HepG2 (cell line): ENCODE measurements at regions not wholly inside any gene's neighbourhood (a gene's known extent, or its start where the extent isn't known, plus 50 kb on each side); places are given as distances from the start of the nearest gene placed in this dataset.

Source experiments
- ATAC-seq: fragments of 200-7000 bp; cut with Tn5 transposase; 3 replicates; pipeline ENCODE4 v1.9.1; 2020; ENCODE audit warnings: mild to moderate bottlenecking, moderate library complexity
- BruUV-seq: library from RNA; stranded (reverse); fragments of 400-500 nt; replicated peaks from 2 replicates; lab custom pipeline; 2021; lab: Mats Ljungman, UMichigan
- CTCF ChIA-PET: fragments of 300-600 bp; formaldehyde crosslinking; extraction: SDS; loops from one replicate; lab custom pipeline; 2021; ENCODE audit warnings: low total read pairs, inconsistent platforms, low intra/inter-chr PET ratio; lab: Yijun Ruan, JAX
- POLR2A ChIA-PET: fragments of 350-600 bp; sonication (Branson Sonifier 250); formaldehyde crosslinking; loops from one replicate; lab custom pipeline; 2020; ENCODE audit warnings: antibody characterized with exemption, inconsistent platforms; lab: Yijun Ruan, JAX
- DNase-seq: peaks from one replicate; pipeline ENCODE4 v3.0.0-alpha.2; 2015; ENCODE audit warnings: low spot score
- FAIRE-seq: peaks from 3 replicates; lab custom pipeline; 2011; peaks lifted over from hg19 to GRCh38; lab: Jason Lieb, UNC
- H2AFZ ChIP-seq: one replicate; pipeline ENCODE4 v1.6.1; 2011; ENCODE audit warnings: low read length, inconsistent platforms
- H3K27ac ChIP-seq: fragments of 300-600 bp; 3 replicates; pipeline ENCODE4 v1.8.0; 2011; ENCODE audit warnings: mixed run types, mild to moderate bottlenecking, mixed read lengths, low read length, inconsistent platforms; ENCODE audit not compliant: insufficient read depth; ENCODE audit errors: extremely low read length
- H3K27me3 ChIP-seq, 2 experiments: fragments of 200-600 bp in 1 of 2; 2 replicates in 1 of 2; 3 replicates in 1 of 2; pipeline versions ENCODE4 v1.6.0 to v1.8.0; 2011; ENCODE audit warnings: low read length in 2 of 2, mild to moderate bottlenecking in 2 of 2, moderate library complexity in 2 of 2, inconsistent platforms in 1 of 2; ENCODE audit not compliant: insufficient read depth in 2 of 2, control insufficient read depth in 1 of 2
- H3K36me3 ChIP-seq, 2 experiments: fragments of 200-600 bp in 1 of 2; replicated peaks in 1 of 2; 2 replicates in 1 of 2; 3 replicates in 1 of 2; pipeline versions ENCODE4 v1.5.1 to v1.8.0; 2011; ENCODE audit warnings: low read length in 2 of 2, inconsistent platforms in 1 of 2; ENCODE audit not compliant: insufficient read depth in 2 of 2, control insufficient read depth in 1 of 2
- H3K4me1 ChIP-seq: 2 replicates; pipeline ENCODE4 v1.5.1; 2012; ENCODE audit warnings: low read length, inconsistent platforms; ENCODE audit not compliant: insufficient read depth
- H3K4me2 ChIP-seq: 2 replicates; pipeline ENCODE4 v1.6.0; 2011; ENCODE audit warnings: low read depth, low read length, inconsistent platforms
- H3K4me3 ChIP-seq, 3 experiments: fragments of 200-600 bp in 1 of 3; sonication (generic), shearing (Covaris generic) in 1 of 3; replicated peaks in 1 of 3; 2 replicates each; pipeline ENCODE4 v1.5.1; 2011 to 2016; ENCODE audit warnings: low read length in 3 of 3, inconsistent platforms in 2 of 3, low read depth in 2 of 3, mild to moderate bottlenecking in 2 of 3, control low read depth in 1 of 3, mixed read lengths in 1 of 3; ENCODE audit not compliant: insufficient read depth in 1 of 3
- H3K79me2 ChIP-seq: one replicate; pipeline ENCODE4 v1.6.1; 2011; ENCODE audit warnings: low read length, inconsistent platforms; ENCODE audit not compliant: insufficient read depth
- H3K9ac ChIP-seq: 2 replicates; pipeline ENCODE4 v1.6.0; 2011; ENCODE audit warnings: mild to moderate bottlenecking, low read depth, low read length, inconsistent platforms; ENCODE audit not compliant: insufficient read depth
- H3K9me3 ChIP-seq: 2 replicates; pipeline ENCODE4 v1.5.1; 2012; ENCODE audit warnings: mild to moderate bottlenecking, low read length
- H4K20me1 ChIP-seq: 2 replicates; pipeline ENCODE4 v1.6.0; 2011; ENCODE audit warnings: inconsistent platforms, mild to moderate bottlenecking, low read length, moderate library complexity; ENCODE audit not compliant: insufficient read depth
- ATF6 ChIP-seq: sonication (generic); formaldehyde crosslinking; conservative IDR thresholded peaks from 2 replicates; pipeline ENCODE4 v1.4.0; 2020; ENCODE audit warnings: missing genetic modification reagents
- MTF2 ChIP-seq: sonication (generic); formaldehyde crosslinking; IDR thresholded peaks from 2 replicates; pipeline ENCODE4 v1.5.0; 2020; ENCODE audit warnings: missing genetic modification reagents, borderline replicate concordance
- NRL ChIP-seq: sonication (generic); formaldehyde crosslinking; IDR thresholded peaks from 2 replicates; pipeline ENCODE4 v1.5.0; 2020; ENCODE audit warnings: missing genetic modification reagents, mild to moderate bottlenecking, moderate library complexity, borderline replicate concordance
- SMAD1 ChIP-seq: sonication (generic); formaldehyde crosslinking; IDR thresholded peaks from 2 replicates; pipeline ENCODE4 v1.4.0; 2020; ENCODE audit warnings: missing genetic modification reagents, low read depth, mild to moderate bottlenecking, borderline replicate concordance
- SNAPC5 ChIP-seq: sonication (generic); formaldehyde crosslinking; IDR thresholded peaks from 2 replicates; pipeline ENCODE4 v1.8.1; 2023; ENCODE audit warnings: mild to moderate bottlenecking, missing genetic modification reagents, borderline replicate concordance
- TCF12 ChIP-seq, 2 experiments: fragments of 450-650 bp in 1 of 2; sonication (generic) in 1 of 2; formaldehyde crosslinking in 1 of 2; IDR thresholded peaks; 2 replicates each; pipeline versions ENCODE4 v1.6.1 to v1.8.0; 2017 to 2022; ENCODE audit warnings: antibody characterized with exemption in 1 of 2, mild to moderate bottlenecking in 1 of 2, missing genetic modification reagents in 1 of 2, moderate library complexity in 1 of 2
- TCF7L2 ChIP-seq: IDR thresholded peaks from 2 replicates; pipeline ENCODE4 v1.6.1; 2011; ENCODE audit warnings: mild to moderate bottlenecking, low read depth, low read length, moderate library complexity
- TRIM24 ChIP-seq: sonication (generic); formaldehyde crosslinking; IDR thresholded peaks from 2 replicates; pipeline ENCODE4 v1.8.0; 2022; ENCODE audit warnings: mild to moderate bottlenecking, missing genetic modification reagents
- YEATS4 ChIP-seq: sonication (generic); formaldehyde crosslinking; IDR thresholded peaks from 2 replicates; pipeline ENCODE4 v1.4.0; 2020; ENCODE audit warnings: missing genetic modification reagents, borderline replicate concordance
- ZNF260 ChIP-seq: sonication (generic); formaldehyde crosslinking; IDR thresholded peaks from 2 replicates; pipeline ENCODE4 v1.4.0; 2020; ENCODE audit warnings: missing genetic modification reagents, low read depth, mild to moderate bottlenecking, borderline replicate concordance
- WGBS: methylation state at CpG from one replicate; pipeline ENCODE4 v1.1.6; 2017; ENCODE audit warnings: low lambda C conversion rate; 5-methylcytosine and 5-hydroxymethylcytosine counted together
- in situ Hi-C: cut with HindIII; loops from 2 replicates; pipeline ENCODE4 v1.10.0; 2017; ENCODE audit warnings: low pct_unique_long_range_greater_than_20kb; ENCODE audit not compliant: extremely low pct_ligation_motif_present
- intact Hi-C: fragments of 100-400 bp; cut with micrococcal nuclease; formaldehyde crosslinking; loops from one replicate; pipeline ENCODE4 v1.10.0; 2022; ENCODE audit not compliant: unreplicated experiment
- TF ChIP-seq, protein P1 (sequence below): sonication (generic); formaldehyde crosslinking; IDR thresholded peaks from 2 replicates; pipeline ENCODE4 v1.5.0; 2020; ENCODE audit warnings: missing genetic modification reagents, mild to moderate bottlenecking, borderline replicate concordance
- TF ChIP-seq, protein P2 (sequence below): sonication (generic); formaldehyde crosslinking; IDR thresholded peaks from 2 replicates; pipeline ENCODE4 v1.5.1; 2020; ENCODE audit warnings: missing genetic modification reagents, mild to moderate bottlenecking, borderline replicate concordance

GRCh38 chr16:79668502-79668901 is 68.0 kb upstream of the MAF start:
- TF ChIP-seq, protein P1, sequence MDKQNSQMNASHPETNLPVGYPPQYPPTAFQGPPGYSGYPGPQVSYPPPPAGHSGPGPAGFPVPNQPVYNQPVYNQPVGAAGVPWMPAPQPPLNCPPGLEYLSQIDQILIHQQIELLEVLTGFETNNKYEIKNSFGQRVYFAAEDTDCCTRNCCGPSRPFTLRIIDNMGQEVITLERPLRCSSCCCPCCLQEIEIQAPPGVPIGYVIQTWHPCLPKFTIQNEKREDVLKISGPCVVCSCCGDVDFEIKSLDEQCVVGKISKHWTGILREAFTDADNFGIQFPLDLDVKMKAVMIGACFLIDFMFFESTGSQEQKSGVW (CRISPR knock-in tag), result no peak
- TF ChIP-seq TCF7L2, result no peak
- TF ChIP-seq ZNF260, result no peak
- no peak for TF ChIP-seq MTF2 (CRISPR knock-in tag)
- no peak for TF ChIP-seq SNAPC5 (CRISPR knock-in tag)
- TF ChIP-seq TCF12 (IDR thresholded peaks at IDR 0.05), result no peak
- no peak for TF ChIP-seq TCF12 (CRISPR knock-in tag; IDR thresholded peaks at IDR 0.05)
- no peak for TF ChIP-seq SMAD1 (CRISPR knock-in tag)
- TF ChIP-seq ATF6 (CRISPR knock-in tag), result no peak
- TF ChIP-seq TRIM24 (CRISPR knock-in tag), result no peak
- TF ChIP-seq, protein P2, sequence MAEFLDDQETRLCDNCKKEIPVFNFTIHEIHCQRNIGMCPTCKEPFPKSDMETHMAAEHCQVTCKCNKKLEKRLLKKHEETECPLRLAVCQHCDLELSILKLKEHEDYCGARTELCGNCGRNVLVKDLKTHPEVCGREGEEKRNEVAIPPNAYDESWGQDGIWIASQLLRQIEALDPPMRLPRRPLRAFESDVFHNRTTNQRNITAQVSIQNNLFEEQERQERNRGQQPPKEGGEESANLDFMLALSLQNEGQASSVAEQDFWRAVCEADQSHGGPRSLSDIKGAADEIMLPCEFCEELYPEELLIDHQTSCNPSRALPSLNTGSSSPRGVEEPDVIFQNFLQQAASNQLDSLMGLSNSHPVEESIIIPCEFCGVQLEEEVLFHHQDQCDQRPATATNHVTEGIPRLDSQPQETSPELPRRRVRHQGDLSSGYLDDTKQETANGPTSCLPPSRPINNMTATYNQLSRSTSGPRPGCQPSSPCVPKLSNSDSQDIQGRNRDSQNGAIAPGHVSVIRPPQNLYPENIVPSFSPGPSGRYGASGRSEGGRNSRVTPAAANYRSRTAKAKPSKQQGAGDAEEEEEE, result no peak
- TF ChIP-seq YEATS4 (CRISPR knock-in tag), result no peak
- no peak for TF ChIP-seq NRL (CRISPR knock-in tag)
- Histone ChIP-seq H3K36me3 (no peaks in the 10 kb centered on the region), H3K4me1 (no peaks in the 10 kb centered on the region), H3K79me2 (no peaks in the 10 kb centered on the region), H4K20me1 (no peaks in the 10 kb centered on the region), H3K27me3 (no peaks in the 10 kb centered on the region), H3K4me2 (no peak overlapping the region), H3K27ac (no peak overlapping the region), H3K4me3 (no peak overlapping the region), H3K9ac (no peak overlapping the region), H3K9me3 (peaks cover 52% of the 10 kb centered on the region), H2AFZ (no peak overlapping the region)
- ChIA-PET CTCF (no interaction called here), POLR2A (no interaction called here)
- ATAC-seq (no peak), FAIRE-seq (no peak), DNase-seq (no peak)
- WGBS, result 1% methylated on average over 4 of the region's 4 CpGs
- intact Hi-C loops, result no loop called here
- in situ Hi-C loops, result no loop called here
- no TSS peak for BruUV-seq
